ENCODE measurements at regions not wholly inside any gene's neighbourhood (a gene's known extent, or its start where the extent isn't known, plus 50 kb on each side); places are given as distances from the start of the nearest gene placed in this dataset.

GRCh38 chr6:86276056-86276455 is 633.4 kb upstream of the SYNCRIP start:
- no peak for DNase-seq (ENCODE audit: low read depth)

GRCh38 chr6:86273936-86274335 is 631.2 kb upstream of the SYNCRIP start:
- no peak for TF ChIP-seq CTCF (IDR thresholded peaks at IDR 0.05; ENCODE audit: insufficient read depth, low read depth, low read length, missing control alignments)
- no peak for DNase-seq (ENCODE audit: low read depth)
- H3K4me3 ChIP-seq (ENCODE audit: low read length), result no peak overlapping the region

More at GRCh38 chr6:86276056-86276455, 633.4 kb upstream of the SYNCRIP start:
- TF ChIP-seq CTCF (IDR thresholded peaks at IDR 0.05; ENCODE audit: insufficient read depth, low read depth, low read length, missing control alignments), result no peak
- no peak overlapping the region for H3K4me3 ChIP-seq (ENCODE audit: low read length)

GRCh38 chr6:86256615-86257187 is 614.0 kb upstream of the SYNCRIP start:
- no peak for DNase-seq (ENCODE audit: low read depth)
- H3K4me3 ChIP-seq (ENCODE audit: low read length), result no peak overlapping the region
- TF ChIP-seq CTCF (IDR thresholded peaks at IDR 0.05; ENCODE audit: insufficient read depth, low read depth, low read length, missing control alignments), result no peak

GRCh38 chr6:86255973-86256372 is 613.3 kb upstream of the SYNCRIP start:
- TF ChIP-seq CTCF (IDR thresholded peaks at IDR 0.05; ENCODE audit: insufficient read depth, low read depth, low read length, missing control alignments), result no peak
- DNase-seq (ENCODE audit: low read depth), result no peak
- H3K4me3 ChIP-seq (ENCODE audit: low read length), result no peak overlapping the region

GRCh38 chr6:86251106-86251505 is 608.4 kb upstream of the SYNCRIP start:
- no peak overlapping the region for H3K4me3 ChIP-seq (ENCODE audit: low read length)
- DNase-seq (ENCODE audit: low read depth), result no peak
- TF ChIP-seq CTCF (IDR thresholded peaks at IDR 0.05; ENCODE audit: insufficient read depth, low read depth, low read length, missing control alignments), result no peak

- DNase-seq (ENCODE audit: low read depth), result no peak
- TF ChIP-seq CTCF (IDR thresholded peaks at IDR 0.05; ENCODE audit: insufficient read depth, low read depth, low read length, missing control alignments), result no peak
- no peak overlapping the region for H3K4me3 ChIP-seq (ENCODE audit: low read length)
Observed at GRCh38 chr6:86217906-86218305, 575.2 kb upstream of the SYNCRIP start.

GRCh38 chr6:86215323-86215722 is 572.6 kb upstream of the SYNCRIP start:
- DNase-seq (ENCODE audit: low read depth), result no peak
- TF ChIP-seq CTCF (IDR thresholded peaks at IDR 0.05; ENCODE audit: insufficient read depth, low read depth, low read length, missing control alignments), result no peak
- H3K4me3 ChIP-seq (ENCODE audit: low read length), result no peak overlapping the region

All from epithelial cell of esophagus (primary cell).